Body of pancreas (tissue), 4 donors: ENCODE measurements at regions not wholly inside any gene's neighbourhood (a gene's known extent, or its start where the extent isn't known, plus 50 kb on each side); places are given as distances from the start of the nearest gene placed in this dataset.

ENCODE experiments used
- ATAC-seq: fragments of 150-250 bp; one replicate; pipeline ENCODE4 v1.9.1; 2016
- DNase-seq, 4 donors: peaks; one replicate each; pipeline ENCODE4 v3.0.0-alpha.2; 2019
- H3K27ac ChIP-seq, 4 donors: fragments of 200-600 bp; sonication (generic); 1 replicate in 3 of 4; 2 replicates in 1 of 4; pipeline versions ENCODE4 v1.5.1 to v1.6.1; 2016 to 2019; ENCODE audit warnings: mild to moderate bottlenecking in 1 of 4, mixed read lengths in 1 of 4, moderate library complexity in 1 of 4
- H3K27me3 ChIP-seq, 2 donors: fragments of 200-600 bp; sonication (generic); one replicate each; pipeline ENCODE4 v1.6.0; 2016; ENCODE audit warnings: mild to moderate bottlenecking in 1 of 2
- H3K36me3 ChIP-seq, 2 donors: fragments of 200-600 bp; sonication (generic); replicated peaks in 1 of 2; 2 replicates each; pipeline ENCODE4 v1.5.1; 2016; ENCODE audit warnings: low read depth in 2 of 2; ENCODE audit not compliant: insufficient read depth in 1 of 2
- H3K4me1 ChIP-seq: fragments of 200-600 bp; sonication (generic); one replicate; pipeline ENCODE4 v1.6.0; 2016
- H3K4me3 ChIP-seq, 2 donors: fragments of 200-600 bp; sonication (generic); 1 replicate in 1 of 2; 2 replicates in 1 of 2; pipeline ENCODE4 v1.5.1; 2016 to 2019
- H3K9me3 ChIP-seq, 3 donors: fragments of 200-600 bp; sonication (generic); 1 replicate in 2 of 3; 2 replicates in 1 of 3; pipeline ENCODE4 v1.5.1; 2016
- CTCF ChIP-seq, 7 experiments: fragments of 450-650 bp in 4 of 7; fragments of 200-600 bp in 3 of 7; sonication (generic) in 3 of 7; IDR thresholded peaks; one replicate each; pipeline ENCODE4 v1.5.1; 2016 to 2019; ENCODE audit warnings: antibody characterized with exemption in 7 of 7
- POLR2A ChIP-seq, 3 donors: fragments of 450-650 bp; IDR thresholded peaks; one replicate each; pipeline ENCODE4 v1.6.1; 2016; ENCODE audit warnings: antibody characterized with exemption in 3 of 3, mild to moderate bottlenecking in 2 of 3
- WGBS, 2 donors: methylation state at CpG; one replicate each; pipeline ENCODE4 v1.1.5; 2017; 5-methylcytosine and 5-hydroxymethylcytosine counted together
- intact Hi-C: fragments of 100-400 bp; cut with DNase I; formaldehyde crosslinking; loops from one replicate; pipeline ENCODE4 v1.15.1; 2023

GRCh38 chr4:26032142-26032541 lies 118.1 kb downstream of the SMIM20 start:
- Histone ChIP-seq H3K27me3 (no peaks in the 10 kb centered on the region), H3K27ac (peak overlapping the region in 1 of 4 donors; percentile 1), H3K4me3 (no peak overlapping the region), H3K9me3 (no peaks in the 10 kb centered on the region), H3K4me1 (peaks cover 13% of the 10 kb centered on the region), H3K36me3 (no peaks in the 10 kb centered on the region)
- ATAC-seq (no peak), DNase-seq (no peak)
- TF ChIP-seq CTCF (IDR thresholded peaks at IDR 0.05) (no peak), POLR2A (IDR thresholded peaks at IDR 0.05) (no peak)
- WGBS, 2 donors = 87% methylated on average over 6 of the region's 6 CpGs
- intact Hi-C loops = no loop called here

GRCh38 chr4:26032630-26033317 lies 118.8 kb downstream of the SMIM20 start:
- H3K27me3 ChIP-seq = no peaks in the 10 kb centered on the region
- 64 to 72% methylated on average over 7 of the region's 7 CpGs for WGBS, 2 donors
- H3K27ac ChIP-seq = peak overlapping the region in 1 of 4 donors; percentile 1
- peak; percentile 36 for ATAC-seq
- no peaks in the 10 kb centered on the region for H3K9me3 ChIP-seq
- TF ChIP-seq POLR2A (IDR thresholded peaks at IDR 0.05) = no peak
- no peak for TF ChIP-seq CTCF (IDR thresholded peaks at IDR 0.05)
- DNase-seq = peak in 2 of 4 donors; percentile 28 to 48
- peaks cover 13% of the 10 kb centered on the region for H3K4me1 ChIP-seq
- no peak overlapping the region for H3K4me3 ChIP-seq
- no peaks in the 10 kb centered on the region for H3K36me3 ChIP-seq
- intact Hi-C loops = no loop called here

- Histone ChIP-seq H3K4me1 (peaks cover 13% of the 10 kb centered on the region), H3K4me3 (no peak overlapping the region), H3K27ac (no peak overlapping the region), H3K27me3 (no peaks in the 10 kb centered on the region), H3K36me3 (no peaks in the 10 kb centered on the region), H3K9me3 (no peaks in the 10 kb centered on the region)
- DNase-seq (no peak), ATAC-seq (no peak)
- WGBS, 2 donors = 88 to 93% methylated on average over 1 of the region's 1 CpG
- TF ChIP-seq CTCF (IDR thresholded peaks at IDR 0.05) = no peak
- intact Hi-C loops = no loop called here
These were observed 119.4 kb downstream of the SMIM20 start for GRCh38 chr4:26033389-26033788.

GRCh38 chr4:26034849-26035248 lies 120.8 kb downstream of the SMIM20 start:
- Histone ChIP-seq H3K36me3 (no peaks in the 10 kb centered on the region), H3K27me3 (no peaks in the 10 kb centered on the region), H3K4me1 (peaks cover 11% of the 10 kb centered on the region), H3K4me3 (no peak overlapping the region), H3K9me3 (no peaks in the 10 kb centered on the region), H3K27ac (no peak overlapping the region)
- ATAC-seq (no peak), DNase-seq (no peak)
- intact Hi-C loops = no loop called here
- TF ChIP-seq CTCF (IDR thresholded peaks at IDR 0.05) (no peak), POLR2A (IDR thresholded peaks at IDR 0.05) (no peak)
- WGBS, 2 donors = 72 to 87% methylated on average over 2 of the region's 2 CpGs

- ATAC-seq (no peak), DNase-seq (no peak)
- Histone ChIP-seq H3K4me3 (no peak overlapping the region), H3K27ac (no peak overlapping the region), H3K9me3 (no peaks in the 10 kb centered on the region), H3K27me3 (no peaks in the 10 kb centered on the region), H3K4me1 (peaks cover 11% of the 10 kb centered on the region), H3K36me3 (no peaks in the 10 kb centered on the region)
- intact Hi-C loops = no loop called here
- WGBS, 2 donors = 83 to 90% methylated on average over 5 of the region's 5 CpGs
- TF ChIP-seq POLR2A (IDR thresholded peaks at IDR 0.05) (no peak), CTCF (IDR thresholded peaks at IDR 0.05) (no peak)
These were observed 121.9 kb downstream of the SMIM20 start for GRCh38 chr4:26035921-26036320.
